ENCODE measurements at regions not wholly inside any gene's neighbourhood (a gene's known extent, or its start where the extent isn't known, plus 50 kb on each side); places are given as distances from the start of the nearest gene placed in this dataset.
"Not testable (repeated sequence)": the region's sequence is repeated elsewhere in the genome, so short reads cannot be mapped to it uniquely, and the experiment has no call there.

DNA sequence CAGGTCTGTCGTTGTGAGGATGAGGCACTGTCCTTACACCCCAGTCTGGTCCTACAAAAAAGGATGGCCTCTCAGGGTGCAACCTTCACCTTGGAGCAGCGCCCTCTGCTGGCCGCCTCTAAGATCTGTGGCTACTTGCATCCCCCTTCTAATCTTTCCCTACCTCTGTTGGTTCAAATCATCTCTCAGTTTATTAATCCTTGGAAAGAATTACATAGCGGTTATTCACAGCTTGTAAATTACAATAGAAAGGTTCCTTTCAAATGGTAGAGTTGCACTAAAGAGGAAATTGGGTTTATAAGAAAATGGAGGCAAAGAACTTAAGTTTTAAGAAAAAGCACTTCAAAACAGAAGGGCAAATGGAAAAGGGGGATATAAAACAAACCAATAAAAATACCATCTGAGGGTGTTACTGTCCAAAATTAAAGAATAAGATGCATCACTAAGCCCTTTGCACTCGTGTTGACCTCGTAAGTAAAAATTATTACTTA is 102.0 kb upstream of the PLEKHM1 start:
- not testable (repeated sequence) for DNase-seq

DNA sequence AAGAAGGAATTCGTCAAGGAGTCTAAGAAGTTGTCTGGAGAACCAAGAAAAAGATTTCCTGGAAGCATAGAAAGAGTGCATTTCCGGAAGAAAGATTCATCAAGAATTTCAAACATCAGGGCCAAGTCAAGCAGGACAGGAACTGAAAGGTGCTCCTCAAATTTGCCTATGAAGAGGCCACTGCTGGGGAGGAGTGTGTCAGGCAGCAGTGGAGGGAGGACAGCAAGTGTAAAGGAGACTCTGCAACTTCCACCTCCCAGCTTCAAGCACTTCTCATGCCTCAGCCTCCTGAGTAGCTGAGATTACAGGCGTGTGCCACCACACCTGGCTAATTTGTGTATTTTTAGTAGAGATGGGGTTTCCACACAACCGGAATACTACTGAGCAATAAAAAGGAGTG is 105.8 kb upstream of the PLEKHM1 start:
- not testable (repeated sequence) for DNase-seq

DNA sequence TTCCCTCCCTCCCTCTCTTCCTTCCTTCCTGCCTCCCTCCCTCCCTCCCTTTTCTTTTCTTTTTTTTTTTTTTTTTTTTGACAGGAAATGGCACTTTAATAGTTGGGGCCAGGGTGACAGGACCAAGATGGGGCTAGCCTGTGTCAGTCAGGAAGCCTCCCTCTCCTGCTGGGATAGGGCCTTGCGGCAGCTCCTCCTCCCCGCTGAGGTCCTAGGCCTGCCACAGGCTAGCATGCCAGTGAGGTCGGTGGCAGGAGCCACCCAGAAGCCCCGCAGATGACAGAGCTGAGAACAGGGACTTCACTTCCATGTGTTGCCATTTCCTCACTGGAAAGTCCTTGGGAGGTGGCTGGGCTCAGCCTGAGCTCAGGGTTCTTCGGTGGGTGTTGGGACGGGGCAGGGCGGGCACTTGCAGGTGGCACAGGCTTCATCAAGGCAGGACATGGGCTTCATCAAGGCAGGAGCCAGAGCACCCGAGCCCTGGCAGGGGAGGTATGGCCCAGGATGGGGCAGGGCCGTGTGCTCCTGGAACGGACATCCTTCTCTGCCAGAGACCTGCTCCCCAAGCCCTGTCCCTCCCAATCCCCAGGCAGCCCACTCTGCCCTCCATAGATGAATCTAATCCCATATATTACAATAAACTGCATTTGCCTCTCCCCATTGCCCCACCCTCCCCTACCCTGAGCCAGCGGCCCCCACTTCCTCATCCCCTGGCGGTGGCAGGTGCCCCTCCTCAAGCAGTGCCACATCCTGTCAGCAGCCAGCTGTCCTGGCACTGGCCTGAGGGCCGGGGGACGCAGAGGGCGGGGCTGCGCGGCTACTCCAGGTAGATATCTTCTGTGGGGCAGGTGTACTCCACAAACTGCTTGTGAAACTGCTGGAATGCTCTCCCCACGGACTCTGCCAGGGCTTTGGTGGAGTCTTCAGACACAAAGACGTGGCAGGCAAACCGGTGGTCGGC is 109.8 kb upstream of the PLEKHM1 start:
- DNase-seq, result not testable (repeated sequence)

DNA sequence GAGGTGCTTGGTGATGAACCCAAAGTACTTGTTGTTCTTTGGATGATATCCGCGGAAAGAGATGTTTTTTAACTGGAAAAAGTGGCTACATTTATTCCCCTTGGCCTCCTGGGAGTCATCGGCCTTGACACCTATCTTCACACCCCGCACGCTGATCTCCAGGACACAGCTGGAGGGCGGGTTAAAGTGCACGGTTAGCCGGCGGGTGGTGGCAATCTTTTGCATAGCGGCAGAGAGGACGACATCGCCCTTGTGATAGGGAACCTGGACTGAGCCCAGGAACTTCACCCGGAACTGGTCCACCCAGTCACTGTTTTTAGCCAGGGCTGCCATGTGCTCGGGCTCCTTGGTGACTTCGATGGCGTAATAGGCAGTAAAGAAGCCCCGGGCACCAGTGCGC is 110.5 kb upstream of the PLEKHM1 start:
- DNase-seq, result not testable (repeated sequence)

DNA sequence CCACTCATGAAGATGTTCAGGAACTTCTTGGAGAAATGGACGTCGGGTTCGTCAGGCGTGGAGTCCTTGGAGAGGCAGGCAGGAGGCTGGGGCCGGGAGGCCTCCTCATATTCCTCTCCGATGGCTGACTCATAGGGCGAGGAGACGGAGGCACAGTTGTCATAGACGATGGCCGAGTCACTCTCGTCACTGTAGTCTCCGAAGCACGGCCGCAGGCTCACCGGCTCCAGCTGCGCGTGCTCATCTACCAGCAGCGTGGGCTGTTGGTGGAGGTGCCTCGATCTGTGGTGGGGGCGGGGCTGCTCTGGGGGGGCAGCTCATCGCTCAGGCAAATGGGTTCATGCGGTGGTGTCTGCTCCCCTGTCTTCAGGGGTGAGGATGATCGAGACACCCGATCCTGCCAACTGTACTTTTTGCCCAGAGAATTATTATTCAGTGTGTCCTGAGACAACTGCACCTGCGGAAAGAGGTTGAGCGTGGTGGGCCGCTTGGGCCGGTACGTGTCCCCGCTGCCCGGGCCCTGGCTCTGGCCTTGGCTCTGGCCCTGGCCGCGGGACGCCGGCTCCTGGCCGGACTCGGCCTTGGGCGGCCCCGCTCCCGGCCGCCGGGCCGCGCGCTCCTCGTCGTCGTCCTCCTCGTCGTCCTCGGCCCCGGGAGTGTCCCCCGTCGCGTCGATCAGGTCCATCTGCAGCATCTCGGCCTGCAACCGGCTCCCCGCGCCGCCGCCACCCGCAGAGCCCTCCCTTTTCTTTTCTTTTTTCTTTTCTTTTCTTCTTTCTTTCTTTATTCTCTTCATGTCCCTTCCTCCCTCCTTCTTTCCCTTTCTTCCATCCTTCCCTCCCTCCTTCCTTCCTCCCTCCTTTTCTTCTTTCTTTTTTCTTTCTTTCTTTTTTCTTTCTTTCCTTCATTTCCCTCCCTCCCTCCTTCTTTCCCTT is 111.4 kb upstream of the PLEKHM1 start:
- not testable (repeated sequence) for DNase-seq

DNA sequence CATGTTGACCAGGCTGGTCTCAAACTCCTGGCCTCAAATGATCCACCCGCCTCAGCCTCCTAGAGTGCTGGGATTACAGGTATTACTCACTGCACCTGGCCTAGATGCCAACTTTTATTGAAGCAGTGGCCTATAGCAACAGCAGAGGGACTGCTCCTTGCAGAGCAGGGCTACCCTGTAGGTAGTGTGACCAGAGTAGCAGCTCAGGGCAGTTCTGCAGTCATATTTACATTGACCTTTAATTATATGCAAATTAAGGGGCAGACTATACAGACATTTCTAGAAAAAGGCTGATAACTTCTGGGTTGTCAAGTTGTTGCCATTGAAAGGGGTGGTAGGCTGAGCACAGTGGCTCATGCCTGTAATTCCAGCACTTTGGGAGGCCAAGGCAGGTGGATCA is 115.2 kb upstream of the PLEKHM1 start:
- not testable (repeated sequence) for DNase-seq

DNA sequence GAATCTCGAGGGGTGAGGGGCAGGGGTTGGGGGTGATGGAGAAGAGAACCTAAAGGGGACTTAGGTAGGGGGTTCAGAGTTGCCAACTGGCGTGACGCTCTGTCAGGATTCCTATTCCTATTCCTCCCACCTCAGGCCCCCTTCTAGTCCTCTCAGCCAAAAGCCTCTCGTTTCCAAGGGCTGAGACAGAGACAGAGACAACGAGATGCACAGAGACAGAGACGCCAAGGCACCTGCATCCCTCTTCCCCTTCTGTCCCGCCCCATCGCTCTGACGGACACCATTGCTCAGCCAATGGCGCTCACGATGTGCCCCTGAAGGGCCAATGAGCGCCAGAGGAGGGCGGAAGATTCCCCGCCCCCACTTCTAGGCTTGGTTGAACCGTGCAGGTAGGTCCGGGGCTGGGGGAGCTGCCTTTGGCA is 129.5 kb upstream of the PLEKHM1 start:
- not testable (repeated sequence) for DNase-seq

DNA sequence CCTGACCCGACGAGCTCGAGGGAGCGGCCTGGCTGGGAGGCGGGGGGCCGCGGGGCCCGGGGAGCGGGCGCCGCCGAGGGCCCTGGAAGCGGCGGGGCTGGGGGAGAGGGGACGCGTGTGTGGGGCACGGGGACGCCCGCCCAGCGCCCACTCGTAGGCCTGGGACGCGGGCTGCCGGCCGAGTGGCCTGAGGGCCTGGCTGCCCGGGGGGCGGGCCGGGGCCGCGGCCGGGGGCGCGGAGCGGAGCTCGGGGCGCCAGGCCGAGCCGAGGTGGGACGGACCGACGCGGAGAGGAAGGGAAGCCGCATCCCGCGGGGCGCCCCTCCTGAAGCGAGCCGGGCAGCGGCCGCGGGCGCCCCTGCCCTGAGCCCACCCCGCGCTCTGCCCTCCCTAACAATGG is 129.9 kb upstream of the PLEKHM1 start:
- not testable (repeated sequence) for DNase-seq

DNA sequence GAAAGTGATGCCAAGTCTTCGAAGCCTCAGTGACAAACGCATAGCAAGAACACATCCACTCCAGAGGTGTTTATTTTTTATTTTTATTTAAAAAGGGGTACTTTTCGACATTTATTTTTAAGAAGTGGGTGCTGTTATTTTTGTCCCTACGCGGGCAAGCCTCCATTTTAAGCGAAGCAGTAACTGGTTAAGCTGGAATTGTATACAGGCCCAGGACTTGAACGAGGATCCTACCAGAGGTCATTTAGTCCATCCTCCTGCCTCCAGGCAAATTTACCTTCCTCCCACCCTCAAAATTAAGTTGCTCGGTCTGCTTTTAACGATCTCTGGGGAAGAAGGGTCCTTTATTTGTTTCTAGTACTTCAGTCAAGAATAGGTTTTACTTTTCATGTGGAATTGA is 130.6 kb upstream of the PLEKHM1 start:
- DNase-seq, result not testable (repeated sequence)

DNA sequence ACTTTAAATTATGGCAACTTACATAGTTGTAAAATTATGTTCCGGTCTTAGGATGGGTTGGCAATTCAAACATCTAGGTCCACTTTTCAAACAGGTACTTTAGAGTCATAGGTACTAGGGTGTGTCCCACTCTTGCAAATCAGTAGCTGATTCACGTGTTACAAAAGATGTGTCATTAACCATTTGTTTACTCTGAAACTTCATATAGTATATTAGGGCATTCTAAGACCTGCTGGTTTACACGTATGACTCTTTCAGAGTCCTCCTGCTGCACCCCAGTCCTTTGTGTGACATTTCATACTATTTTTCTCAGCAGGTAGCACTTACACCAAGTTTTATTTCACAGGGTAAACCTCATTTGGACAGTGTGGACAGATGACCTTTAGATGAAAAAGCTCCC is 131.8 kb upstream of the PLEKHM1 start:
- DNase-seq, result not testable (repeated sequence)

DNA sequence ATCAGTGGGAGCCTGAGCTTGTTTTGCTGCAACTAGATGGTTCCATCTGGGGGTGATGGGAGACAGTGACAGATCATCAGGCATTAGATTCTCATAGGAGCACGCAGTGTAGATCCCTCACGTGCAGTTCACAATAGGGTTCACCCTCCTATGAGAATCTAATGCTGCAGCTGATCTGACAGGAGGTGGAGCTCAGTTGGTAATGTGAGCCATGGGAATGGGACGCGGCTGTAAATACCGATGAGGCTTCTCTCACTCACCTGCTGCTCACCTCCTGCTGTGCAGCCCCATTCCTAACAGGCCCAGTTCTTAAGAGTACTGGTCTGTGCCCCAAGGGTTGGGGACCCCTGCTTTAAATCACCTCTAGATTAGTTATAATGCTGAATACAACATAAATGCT is 137.5 kb upstream of the PLEKHM1 start:
- no peak for DNase-seq

DNA sequence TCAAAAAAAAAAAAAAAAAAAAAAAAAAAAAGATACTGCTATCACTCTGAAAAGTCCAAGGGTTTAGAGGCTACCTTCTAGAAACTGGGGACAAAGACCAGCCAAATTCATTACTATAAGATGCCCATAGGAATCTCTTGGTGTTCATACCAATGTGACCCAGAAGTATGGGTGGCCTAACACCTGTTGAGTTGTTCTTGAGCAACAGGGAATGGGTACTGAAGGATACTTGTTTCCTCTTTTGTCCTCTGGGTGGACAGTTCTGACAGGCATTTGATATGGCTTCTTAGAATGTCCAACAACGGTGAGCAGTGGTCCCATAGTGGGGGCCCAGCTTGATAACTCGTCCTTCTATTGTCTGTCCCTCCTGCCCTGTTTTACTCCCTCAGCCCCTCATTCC is 141.4 kb upstream of the PLEKHM1 start:
- DNase-seq, result no peak

DNA sequence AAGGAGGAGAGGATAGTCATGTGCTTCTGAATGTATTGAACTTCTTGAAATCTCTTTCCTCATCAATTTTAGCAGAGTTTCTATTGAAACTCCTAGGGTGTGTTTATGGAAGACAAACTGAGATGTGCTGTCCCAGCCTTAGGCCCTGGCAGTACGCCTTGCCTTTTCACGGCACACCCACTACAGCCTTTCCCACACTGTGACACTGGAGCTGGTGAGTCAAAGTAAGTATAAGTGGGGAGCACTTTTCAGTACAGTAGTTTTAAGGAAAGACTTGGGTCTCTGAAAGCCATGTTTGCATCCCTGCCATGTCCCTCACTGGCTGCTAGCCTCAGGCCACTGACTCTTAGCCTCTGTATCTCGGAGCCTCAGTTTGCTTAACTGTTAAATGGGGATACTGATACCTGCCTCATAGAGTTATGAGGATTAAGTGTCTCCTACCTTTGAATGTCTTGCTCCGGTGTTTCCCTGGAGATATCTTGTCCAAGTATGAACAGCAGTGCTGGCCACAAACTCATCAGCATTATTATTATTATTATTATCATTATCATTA is 144.7 kb upstream of the CRHR1 start:
- DNase-seq, result no peak

DNA sequence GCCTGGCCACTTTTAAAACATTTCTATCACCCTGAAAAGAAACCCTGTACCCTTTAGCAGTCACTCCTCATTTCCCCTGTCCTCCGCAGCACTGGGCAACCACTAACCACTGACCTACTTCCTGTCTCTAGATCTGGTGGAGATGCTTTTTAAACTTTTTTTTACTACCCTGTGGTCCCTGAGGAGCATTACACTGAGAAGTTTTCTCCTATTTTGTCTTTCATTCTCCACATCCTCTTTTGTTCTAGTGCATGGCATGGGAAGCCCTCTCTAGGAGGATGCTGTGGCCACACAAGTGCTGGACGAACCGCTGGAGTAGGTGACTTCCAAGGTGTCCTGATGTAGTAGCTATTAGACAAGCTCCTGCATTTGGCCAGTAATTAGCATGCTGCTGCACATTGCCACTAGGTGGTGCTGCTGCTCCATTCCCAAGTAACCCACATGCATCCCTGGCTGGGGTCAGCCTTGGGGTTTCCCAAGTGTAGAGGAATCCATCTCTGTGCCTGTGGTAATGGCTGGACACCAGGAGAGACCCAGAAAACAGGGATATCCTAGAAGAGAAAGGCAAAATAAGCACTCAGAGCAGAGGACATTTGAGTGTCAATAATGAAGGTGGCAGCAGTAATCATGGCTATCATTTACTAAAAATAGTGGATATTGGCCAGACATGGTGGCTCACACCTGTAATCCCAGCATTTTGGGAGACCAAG is 143.8 kb upstream of the CRHR1 start:
- DNase-seq, result no peak

DNA sequence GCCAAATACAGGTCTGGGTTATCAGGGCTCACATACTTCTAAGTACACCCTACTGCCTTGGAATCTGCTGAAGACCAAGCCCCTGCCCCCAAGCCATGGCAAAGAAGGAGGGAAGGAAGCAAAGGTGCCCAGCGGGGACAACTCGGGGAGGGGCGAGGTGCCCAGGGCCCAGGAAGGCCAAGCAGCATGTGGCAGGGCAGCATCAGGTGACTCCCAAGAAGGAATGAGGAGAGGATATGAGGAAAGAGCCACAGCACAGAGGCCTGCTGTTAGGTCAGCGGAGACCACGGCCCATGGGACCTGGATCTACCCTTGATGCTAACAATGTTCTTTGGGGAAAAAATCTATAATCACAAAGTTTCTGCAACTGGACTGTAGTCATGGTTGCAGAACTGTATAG is 142.6 kb upstream of the CRHR1 start:
- no peak for DNase-seq

DNA sequence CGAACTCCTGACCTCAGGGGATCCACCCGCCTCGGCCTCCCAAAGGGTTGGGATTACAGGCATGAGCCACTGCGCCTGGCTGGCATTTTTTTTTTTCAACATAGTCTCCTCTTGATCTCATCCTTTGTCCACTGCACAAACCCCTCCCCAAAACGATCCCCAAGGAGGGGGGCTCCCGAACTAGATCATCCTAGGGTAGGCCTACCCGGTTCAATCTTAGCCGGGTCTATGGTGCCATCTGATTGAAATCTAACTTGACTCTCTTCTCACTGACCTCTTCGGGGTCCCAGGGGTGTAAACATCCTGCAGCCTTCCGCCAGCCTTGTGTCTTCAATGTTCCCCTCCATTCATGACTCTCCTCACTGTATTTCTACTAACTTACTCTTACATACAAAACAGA is 140.5 kb upstream of the CRHR1 start:
- DNase-seq, result no peak

DNA sequence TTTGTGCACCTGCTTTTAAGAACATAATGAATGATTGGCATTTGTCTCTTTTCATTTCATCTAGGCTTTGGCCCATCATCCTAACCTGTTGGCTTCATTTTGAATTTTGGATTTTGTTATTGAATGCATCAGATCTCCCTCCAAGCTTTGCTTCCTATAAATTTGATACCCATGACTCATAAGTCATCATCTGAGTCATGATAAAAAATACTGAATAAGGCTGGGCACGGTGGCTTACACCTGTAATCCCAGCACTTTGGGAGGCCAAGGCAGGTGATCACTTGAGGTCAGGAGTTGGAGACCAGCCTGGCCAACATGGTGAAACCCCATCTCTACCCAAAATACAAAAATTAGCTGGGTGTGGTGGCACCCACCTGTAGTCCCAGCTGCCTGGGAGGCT is 139.5 kb upstream of the CRHR1 start:
- not testable (repeated sequence) for DNase-seq

DNA sequence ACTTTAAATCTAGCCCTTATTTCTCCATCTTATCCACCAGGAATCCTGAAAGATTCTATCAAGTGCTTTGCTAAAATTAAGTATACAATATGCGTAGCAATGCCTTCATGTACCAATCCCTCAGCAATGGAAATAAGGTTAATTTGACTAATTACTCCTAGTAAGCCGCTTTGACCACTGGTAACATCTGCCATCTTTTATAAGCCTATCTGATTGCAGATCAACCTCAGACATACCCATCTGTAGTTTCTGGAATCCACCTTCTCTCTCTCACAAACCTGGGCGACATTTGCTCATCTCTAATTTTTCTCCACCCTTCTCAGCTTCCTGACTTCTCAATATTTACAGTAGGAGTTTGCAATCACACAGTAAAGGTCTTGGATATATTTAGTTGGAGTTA is 138.8 kb upstream of the CRHR1 start:
- DNase-seq, result no peak

DNA sequence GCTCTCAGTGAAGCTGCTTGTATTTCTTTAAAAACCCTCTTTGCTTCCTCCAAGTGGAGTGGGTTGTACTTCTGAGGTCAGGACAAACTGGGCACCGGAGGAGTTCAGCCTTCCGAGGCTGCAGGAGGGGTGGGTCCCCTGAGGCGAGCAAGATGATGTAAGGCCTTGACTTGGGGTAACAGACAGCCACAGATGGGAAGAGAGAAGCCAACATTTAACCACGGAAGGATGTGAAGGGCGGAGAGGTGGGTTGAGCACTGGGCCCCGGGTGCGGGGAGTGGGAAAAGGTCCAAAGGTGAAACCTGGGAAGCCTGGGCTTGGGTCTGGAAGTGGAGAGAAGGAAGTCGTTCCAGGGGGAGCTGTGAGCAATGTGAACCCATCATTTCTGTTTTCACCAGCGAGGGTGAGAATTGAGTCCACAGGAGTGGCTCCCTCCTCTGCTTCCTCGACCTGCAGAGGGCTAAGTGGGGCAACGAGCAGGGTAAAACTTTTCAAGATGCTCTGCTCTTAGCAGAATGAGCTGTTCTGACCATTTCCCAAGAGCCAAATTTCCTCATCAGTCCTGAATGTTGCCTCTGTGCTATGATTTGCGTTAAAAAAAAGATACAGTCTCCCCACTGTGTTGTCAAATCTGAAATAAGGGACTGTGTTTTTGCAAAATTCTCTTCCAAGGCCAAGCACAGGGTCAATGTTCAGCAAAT is 137.7 kb upstream of the CRHR1 start:
- no peak for DNase-seq

DNA sequence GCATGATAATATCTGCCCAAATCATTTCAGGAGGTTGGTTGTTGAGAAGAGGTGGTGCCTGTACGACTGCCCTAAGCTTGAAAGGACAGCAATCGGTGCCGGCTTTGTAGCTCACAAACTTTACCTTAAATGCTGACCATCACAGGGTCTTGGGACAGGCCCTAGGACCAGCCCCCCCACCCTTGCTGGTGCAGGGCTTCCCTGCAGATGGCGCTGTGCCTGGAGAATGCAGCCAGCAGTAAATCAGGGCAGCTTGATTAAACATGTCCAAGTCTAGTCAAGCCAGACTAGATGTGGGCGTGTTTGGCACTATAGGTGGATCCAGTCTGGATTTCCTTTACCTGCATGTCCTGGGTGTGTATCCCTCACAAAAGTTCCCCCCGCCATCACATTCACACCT is 135.5 kb upstream of the CRHR1 start:
- no peak for DNase-seq

DNA sequence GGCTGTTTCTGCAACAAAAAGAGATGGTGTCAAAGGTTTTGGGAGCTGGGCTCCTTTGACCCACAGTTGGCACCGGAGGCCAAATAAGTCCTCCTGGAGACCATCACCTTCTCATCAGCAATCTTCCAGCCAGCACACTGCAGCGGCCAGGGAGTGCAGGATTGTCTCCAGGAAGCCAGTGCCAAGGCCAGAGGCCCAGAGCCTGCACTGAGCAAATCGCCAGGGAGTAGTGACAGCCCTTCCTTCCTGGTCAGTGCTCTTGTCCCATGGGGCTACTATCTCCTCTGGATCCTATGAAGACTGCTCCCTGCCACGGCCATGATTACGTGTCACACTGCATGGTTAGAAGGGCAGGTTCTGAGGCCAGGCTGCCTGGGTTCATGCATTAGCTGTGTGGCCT is 134.3 kb upstream of the CRHR1 start:
- DNase-seq, result no peak

DNA sequence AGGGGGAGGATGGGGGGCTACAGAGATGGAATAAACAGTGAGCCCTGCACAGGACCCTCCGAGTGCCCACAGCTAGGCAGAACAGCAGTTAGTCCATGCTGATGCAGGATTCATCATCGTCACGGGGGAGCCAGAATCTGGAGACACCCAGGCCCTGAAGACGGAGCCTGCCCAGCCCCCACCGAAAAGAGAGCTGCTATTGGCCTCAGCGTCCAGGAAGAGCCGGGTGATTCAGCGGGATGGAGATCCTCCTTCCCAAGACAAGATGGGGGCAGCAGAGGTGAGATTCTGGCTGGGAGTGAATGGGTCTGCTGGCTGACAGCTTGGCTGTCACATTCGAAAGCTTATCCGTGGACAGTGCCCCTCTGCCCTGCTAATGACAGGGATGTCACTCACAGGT is 133.6 kb upstream of the CRHR1 start:
- DNase-seq, result no peak

Measured in NCI-H187 (cell line).